ENCODE measurements at regions not wholly inside any gene's neighbourhood (a gene's known extent, or its start where the extent isn't known, plus 50 kb on each side); places are given as distances from the start of the nearest gene placed in this dataset.
"Not testable (repeated sequence)": the region's sequence is repeated elsewhere in the genome, so short reads cannot be mapped to it uniquely, and the experiment has no call there.

- DNase-seq = no peak
Observed at GRCh38 chrX:2640436-2641150, 50.5 kb upstream of the CD99 start.

- no peak for DNase-seq
Observed at GRCh38 chrX:2638279-2638678, 52.8 kb upstream of the CD99 start.

DNA sequence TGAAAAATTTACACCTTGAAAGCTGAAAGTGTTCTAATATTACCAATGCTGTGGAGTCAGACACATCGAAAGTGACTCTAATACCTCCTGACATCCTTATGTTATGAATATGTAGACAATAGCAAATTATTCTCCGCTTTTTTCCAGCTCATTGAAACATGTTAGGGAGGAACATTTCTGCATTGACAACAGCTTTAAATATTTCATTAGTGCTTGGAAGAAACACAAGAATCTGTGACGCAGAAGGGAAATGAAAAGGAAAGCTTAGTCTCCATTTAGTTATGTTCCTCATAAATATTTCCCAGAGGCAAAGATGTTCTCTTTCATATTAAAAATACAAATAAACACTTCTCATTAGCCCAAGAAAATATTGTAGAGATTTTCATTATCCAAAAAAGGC, 55.8 kb upstream of the CD99 start:
- DNase-seq = no peak

- no peak for DNase-seq
Observed at GRCh38 chrX:2632533-2633504, 58.3 kb upstream of the CD99 start.

DNA sequence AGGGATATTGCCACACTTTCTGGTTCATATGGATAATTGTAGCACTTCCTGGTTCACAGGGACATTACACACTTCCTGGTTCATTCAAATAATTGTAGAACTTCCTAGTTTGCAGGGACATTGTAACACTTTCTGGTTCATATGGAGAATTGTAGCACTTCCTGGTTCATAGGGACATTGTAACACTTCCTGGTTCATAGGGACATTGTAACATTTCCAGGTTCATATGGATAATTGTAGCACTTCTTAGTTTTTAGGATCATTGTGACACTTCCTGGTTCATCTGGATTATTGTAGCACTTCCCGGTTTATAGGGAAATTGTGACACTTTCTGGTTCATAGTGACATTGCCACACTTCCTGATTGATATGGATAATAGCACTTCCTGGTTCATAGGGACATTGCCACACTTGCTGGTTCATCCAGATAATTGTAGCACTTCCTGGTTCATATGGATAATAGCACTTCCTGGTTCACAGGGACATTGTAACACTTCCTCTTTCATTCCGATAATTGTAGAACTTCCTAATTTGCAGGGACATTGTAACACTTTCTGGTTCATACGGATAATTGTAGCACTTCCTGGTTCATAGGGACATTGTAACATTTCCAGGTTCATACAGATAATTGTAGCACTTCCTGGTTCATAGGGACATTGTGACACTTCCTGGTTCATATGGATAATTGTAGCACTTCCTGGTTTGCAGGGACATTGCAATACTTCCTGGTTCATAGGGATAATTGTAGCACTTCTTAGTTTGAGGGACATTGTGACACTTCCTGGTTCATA, 59.2 kb upstream of the CD99 start:
- no peak for DNase-seq

GRCh38 chrX:2630935-2631742, 60.0 kb upstream of the CD99 start:
- DNase-seq = not testable (repeated sequence)

- DNase-seq = not testable (repeated sequence)
Observed at GRCh38 chrX:2630008-2630934, 60.8 kb upstream of the CD99 start.

GRCh38 chrX:2629316-2630007, 61.6 kb upstream of the CD99 start:
- no peak for DNase-seq

DNA sequence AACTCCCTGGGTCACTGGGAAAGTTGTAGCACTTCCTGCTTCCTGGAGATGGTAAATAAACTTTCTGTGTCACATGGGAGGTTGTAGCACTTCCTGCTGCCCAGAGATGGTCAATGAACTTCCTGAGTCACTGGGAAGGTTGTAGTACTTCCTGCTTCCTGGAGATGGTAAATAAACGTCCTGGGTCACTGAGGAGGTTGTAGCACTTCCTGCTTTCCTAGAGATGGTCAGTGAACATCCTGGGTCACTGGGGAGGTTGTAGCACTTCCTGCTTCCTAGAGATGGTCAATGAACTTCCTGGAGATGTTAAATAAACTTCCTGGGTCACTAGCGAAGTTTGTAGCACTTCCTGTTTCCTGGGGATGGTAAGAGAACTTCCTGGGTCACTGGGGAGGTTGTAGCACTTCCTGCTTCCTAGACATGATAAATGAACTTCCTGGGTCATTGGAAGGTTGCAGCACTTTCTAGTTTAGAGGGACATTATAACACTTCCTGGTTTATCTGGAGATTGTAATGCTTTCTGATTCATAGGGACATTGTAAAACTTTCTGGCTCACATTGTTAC, 62.3 kb upstream of the CD99 start:
- no peak for DNase-seq

DNA sequence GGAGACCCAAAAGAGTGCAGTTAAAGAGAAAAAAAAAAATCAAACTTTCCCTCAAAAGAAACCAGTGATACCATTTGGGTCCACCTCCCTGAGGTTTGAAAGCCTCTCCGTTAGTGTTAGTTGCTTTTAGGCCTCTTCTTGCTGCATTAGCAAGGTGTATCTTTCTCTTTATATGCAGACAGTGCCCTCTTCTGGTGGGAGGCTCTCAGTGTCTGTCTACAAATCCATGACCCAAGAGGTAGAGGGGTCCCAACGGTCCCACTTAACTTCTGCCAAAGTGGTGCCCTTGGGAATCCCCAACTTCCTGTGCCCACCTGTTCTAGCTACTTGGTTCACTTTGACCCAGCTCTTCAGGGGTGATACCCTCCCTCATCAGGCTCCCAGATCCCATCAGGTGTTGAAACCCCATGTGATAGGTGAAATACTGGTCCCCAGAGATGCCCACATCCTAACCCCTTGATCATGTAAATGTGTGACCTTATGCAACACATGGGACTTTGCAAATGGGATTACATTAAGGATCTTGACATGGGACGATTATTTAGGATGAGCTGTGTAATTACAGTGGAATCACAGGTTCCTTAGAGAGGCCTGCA, 63.7 kb upstream of the CD99 start:
- no peak for DNase-seq

- DNase-seq = no peak
Observed at GRCh38 chrX:2626750-2627149, 64.3 kb upstream of the CD99 start.

GRCh38 chrX:2620576-2620975, 70.5 kb upstream of the CD99 start:
- no peak for DNase-seq

DNA sequence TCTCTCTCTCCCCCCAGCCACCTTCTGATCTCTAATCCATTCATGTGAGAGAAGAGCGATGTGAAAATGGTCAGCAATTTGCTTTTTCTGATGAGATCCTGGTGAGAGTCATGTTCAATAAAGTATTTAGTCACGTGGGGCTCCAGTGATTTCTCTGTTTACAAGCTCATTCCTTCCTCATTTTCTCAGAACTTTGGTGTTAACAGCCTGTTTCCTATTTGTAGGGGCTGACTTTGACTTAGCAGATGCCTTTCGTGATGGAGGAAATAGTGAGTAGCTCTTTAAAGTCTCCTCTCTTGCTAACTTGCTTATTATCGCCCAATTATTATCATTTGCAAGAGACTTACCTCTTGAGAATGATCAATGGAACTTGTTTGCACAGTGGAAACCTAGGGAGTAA, 72.6 kb upstream of the CD99 start:
- DNase-seq = no peak

DNA sequence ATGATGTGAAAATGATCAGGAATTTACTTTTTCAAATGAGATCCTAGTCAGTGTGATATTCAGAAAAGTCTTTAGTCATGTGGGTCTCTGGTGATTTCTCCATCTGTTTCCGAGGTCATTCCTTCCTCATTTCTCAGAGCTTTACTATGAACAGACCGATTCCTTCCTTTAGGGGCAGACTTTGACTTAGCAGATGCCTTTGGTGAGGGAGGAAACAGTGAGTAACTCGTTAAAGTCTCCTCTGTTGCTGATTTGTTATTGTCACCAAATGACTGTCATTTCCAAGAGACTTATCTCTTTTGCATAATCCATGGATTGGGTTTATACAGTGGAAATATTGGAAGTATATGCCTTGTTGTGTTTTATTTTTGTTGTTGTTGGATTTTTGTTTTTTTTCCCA, 76.2 kb upstream of the CD99 start:
- no peak for DNase-seq

DNA sequence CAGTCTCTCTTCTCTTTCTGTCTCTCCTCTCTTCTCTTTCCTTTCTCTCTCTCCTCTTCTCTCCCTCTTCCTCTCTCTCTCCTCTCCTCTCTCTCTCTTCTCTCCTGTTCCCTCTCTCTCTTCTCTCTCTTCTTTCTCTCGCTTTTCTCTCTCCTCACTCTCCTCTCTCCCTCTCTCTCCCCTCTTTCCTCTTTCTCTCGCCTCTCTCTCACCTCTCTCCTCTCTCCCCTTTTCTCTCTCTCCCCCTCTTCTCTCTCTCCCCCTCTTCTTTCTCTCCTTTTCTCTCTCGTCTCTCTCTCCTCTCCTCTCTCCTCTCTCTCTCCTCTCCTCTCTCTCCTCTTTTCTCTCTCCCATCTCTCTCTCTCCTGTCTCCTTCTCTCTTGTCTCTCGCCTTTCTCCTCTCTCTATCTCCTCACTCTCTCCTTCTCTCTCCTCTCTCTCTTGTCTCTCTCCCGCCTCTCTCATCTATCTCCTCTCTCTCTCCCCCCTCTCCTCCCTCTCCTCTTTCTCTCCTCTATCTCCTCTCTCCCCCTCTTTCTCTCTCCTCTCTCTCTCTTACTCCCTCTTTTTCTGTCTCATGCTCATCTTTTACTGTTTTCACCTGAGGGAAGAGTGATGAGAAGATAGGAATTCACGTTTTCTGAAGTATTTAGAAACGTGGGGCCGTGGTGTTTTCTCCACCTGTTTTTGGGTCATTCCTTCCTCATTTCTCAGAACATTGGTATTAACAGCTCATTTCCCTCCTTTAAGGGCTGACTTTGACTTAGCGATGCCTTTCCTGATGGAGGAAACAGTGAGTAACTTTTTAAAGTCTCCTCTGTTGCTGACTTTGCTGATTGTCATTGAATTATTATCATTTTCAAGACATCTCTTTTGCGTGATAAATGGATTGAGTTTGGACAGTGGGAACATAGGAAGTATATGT, 80.6 kb upstream of the CD99 start:
- no peak for DNase-seq

GRCh38 chrX:2609431-2610238, 81.5 kb upstream of the CD99 start:
- no peak for DNase-seq

GRCh38 chrX:2608638-2609430, 82.3 kb upstream of the CD99 start:
- DNase-seq = no peak
